Retina (tissue), 1 donor: ENCODE measurements at regions not wholly inside any gene's neighbourhood (a gene's known extent, or its start where the extent isn't known, plus 50 kb on each side); places are given as distances from the start of the nearest gene placed in this dataset.
"Not testable (repeated sequence)": the region's sequence is repeated elsewhere in the genome, so short reads cannot be mapped to it uniquely, and the experiment has no call there.

Source experiments
- DNase-seq: peaks from one replicate; pipeline ENCODE4 v3.0.0-alpha.2; 2016

DNA sequence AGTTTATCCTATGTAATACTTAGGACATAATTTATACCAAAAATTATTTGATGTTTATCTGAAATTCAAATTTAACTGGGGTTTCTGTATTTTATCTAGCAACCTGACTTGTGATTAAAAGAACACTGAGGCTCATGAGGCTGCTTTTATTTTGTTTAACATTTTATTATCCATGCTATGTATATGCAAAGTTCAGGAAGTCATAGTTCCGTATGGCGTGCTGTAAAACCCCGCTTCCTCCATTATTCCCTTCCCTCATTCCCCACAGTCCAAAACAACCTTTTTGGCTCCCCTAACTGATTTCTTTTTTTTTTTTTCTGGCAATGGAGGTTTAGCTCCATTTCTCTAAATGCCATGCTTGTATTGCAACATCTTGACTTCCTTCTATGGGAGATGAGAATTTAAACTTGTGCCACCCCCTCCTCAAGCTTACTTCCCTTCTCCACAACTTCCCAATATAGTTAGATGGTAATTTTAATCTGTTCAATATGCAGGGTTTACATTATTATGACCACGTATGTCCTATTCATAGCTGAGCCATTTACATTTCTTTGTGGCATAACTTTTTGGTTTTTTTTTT lies 138.0 kb upstream of the DNAH14 start:
- DNase-seq: no peak

DNA sequence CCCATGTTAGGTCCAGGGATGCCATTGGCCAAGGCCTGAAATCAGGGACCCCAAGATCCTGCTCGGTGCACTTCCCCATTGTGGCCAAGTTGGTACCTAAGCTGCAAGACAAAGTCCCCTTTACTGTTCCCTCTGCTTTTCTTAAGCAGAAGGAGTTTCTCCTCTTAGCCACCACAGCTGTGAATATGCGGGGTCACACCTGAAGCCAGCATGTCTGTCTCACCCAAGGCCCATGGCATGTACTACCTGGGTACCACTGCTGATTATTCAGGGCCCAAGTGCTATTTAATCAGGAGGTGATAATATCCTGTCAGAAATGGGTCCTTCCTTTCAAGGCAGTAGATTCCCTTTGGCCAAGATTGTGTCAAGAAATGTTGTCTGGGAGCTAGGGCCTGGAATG lies 133.9 kb upstream of the DNAH14 start:
- DNase-seq: no peak

DNA sequence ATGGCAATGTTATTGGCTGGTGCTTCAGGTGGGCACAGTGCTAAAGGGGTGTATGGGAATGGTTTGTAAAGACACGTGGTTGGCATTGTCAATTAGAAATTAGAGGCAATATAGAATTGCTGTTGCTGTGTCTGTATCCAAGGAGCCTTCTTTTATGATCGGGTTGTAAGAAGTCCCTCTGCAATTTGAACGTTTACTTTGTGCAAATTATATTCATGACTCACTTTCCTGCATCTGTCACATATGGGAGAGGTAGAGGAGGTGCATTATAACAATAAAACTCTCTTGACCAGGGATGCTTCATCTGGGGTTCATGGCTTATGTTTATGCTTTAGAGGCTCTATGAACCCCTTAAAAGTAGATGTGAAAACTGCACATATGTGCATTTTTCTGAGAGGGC lies 130.4 kb upstream of the DNAH14 start:
- DNase-seq: no peak

DNA sequence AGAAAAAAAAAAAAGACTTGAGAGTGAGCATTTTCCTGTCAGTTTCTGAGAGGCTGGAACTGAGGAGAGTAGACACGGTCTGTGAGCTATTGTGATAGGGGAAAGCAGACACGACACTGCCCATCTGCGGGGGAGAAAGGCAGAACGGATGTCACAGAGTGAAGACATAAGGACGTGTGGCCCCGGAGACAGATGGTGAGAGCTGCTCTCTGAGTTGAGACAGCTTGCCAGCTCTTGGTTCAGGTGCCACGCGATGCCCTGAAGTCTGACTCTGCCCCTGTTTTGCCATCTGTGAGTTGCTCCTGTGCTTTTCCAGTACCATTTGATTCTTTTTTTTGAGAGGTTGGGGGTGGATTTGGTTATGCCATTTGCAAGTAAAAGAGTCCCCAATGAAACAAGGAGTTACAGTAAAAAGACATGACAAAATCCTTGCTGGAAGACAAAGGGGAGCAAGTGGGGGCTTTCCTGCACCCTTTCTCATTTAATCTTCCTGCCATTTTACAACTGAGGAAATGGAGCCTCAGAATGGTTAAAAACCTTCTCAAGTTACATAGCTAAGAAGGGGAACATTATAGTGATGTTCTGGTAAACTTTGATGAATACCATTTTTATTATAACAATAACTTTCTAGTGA lies 128.9 kb upstream of the DNAH14 start:
- no peak for DNase-seq

DNA sequence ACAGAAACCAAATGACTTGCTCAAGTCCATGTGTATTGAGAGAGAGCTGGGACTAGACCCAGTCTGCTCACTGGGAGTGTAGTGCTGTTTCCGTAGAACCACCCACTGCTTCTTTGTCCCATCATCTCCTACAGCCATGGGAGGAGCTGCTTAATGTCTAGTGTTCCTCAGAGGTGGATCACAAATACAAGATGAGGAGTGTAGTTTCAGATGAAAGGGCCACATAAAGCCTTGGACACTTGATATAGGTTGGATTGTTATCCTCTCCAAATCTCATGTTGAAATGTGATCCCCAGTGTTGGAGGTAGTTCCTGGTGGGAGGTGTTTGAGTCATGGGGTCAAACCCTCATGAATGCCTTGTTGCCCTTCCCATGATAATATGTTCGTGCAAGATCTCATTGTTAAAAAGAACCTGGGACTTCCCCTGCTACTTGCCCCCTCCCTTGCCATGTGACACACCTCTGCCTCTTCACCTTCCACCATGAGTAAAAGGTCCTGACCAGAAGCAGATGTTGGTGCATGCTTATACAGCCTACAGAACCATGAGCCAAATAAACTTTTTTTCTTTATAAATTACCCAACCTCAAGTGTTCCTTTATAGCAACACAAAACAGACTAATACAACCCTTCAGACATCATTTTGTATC lies 127.5 kb upstream of the DNAH14 start:
- DNase-seq: no peak

DNA sequence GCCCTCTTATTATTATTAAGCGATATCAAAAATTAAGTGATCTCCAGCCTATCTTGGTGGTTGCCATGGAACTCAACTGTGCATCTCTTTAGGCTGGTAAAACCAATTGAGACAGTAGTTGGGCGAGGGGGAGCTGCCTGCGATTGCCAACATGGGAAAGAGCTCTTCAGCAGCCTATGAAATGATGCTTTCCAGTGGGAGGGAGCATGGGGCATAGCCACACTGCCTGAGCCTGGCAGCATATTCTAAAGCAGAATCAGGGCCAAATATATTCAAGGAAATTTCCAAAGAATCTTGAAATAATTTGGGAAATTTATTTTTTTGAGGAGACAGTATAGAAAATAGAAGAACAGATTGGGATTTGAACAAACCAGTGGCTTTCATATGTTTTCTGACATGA lies 126.9 kb upstream of the DNAH14 start:
- no peak for DNase-seq

DNA sequence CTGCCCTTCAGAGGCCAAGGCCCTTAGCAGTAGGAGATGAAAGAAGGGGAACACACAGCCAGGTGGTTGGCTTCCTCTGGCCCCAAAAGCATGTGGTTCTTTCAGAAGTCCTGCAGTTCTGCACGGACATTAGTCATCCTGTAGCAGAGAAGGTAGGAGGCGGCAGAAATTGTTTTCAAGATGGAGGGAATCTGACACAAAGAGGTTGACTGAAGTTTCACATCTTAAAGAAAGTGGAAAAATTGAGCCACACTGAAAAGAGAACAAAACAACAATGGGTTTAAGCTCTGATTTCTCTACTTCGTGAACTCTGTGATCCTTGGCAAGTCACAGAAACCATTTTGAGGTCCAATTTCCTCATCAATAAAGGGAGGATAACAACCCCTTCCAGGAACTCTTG lies 125.3 kb upstream of the DNAH14 start:
- no peak for DNase-seq

DNA sequence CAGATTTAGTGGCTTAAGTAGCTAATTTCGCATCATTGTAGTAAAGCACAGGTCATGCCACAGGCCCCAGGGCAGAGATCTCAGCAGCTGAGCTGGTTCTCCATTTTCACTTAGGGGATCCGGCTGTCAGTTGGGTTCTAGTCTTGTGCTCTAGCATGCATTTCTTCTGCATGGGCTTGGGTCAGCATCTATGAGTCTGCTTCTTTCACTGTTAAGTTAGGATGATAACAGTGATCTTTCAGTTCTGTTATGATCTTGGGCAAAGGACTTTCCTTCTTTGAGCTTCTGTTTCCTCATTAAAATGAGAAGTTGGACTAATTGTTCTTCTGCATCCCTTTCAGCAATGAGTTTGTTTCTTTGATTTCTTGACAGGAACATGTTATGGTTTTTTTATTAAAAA lies 123.6 kb upstream of the DNAH14 start:
- DNase-seq: no peak

DNA sequence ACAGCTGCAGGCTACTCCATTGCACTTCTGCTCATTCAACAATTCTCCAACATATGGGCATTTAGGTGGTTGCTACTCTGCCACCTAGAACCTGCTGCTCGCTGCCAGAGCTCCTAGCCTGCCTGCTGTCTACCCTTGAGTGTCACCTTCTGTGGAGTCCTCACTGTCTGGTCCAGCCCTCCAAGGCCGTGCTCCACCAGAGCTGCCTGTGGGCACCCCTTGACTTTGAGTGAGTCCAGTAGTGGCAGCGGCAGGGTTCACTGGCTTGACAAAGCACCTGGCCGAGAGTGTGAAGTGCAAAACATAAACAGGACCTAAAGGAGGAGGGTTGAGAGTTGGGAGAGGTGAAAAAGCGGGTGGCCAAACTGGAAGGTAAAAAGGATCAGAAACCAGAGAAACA lies 120.3 kb upstream of the DNAH14 start:
- no peak for DNase-seq

DNA sequence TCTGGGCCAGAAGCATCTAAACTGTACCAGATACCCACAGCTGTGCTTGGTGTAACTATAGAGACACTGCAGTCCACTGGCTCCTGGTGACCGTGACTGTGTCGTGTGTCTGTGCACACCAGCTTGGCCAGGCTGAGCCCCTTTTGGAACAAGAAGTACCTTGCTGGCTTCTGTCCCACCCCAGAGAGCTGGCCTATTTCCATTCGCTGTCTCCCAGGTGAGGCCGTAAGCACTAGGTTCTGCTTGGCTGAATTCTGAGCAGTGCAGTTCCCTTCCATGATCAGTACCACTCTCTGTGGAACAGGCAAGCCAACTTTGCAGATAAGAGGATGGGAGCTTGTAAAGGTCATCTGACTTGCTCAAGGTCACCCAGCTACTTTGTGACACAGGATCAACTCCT lies 119.9 kb upstream of the DNAH14 start:
- DNase-seq: no peak

DNA sequence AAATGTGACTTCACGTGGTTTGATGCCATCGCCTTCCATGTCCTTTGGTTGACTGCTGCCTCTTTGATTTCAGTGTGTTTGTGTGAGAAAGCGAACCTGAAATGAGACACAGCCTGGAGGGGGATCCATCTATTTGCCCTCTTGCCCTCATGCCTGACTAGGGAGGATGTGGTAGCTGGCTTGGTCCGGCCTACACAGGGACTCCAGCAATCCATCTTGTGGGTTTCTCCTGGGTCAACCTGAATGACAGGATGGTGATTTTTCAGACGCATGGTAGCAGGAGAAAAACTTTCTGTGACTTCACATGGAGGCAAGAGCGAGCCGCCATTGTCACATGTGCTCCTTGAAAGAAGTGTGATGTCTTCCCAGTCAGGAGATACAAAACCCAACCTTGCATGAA lies 117.9 kb upstream of the DNAH14 start:
- DNase-seq: no peak

DNA sequence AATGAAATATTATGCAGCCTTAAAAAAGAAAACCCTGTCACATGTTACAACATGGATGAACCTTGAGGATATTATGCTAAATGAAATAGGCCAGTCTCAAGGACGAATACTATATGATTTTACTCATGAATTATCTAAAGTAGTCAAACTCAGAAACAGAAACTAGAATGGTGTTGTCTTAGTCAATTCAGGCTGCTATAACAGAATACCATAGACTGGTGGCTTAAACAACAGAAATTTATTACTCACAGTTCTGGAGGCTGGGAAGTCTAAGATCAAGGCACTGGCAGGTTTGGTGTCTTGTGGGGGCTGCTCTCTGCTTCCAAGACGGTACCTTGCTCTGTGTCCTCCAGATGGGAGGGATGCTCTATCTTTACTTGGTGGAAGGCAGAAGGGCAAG lies 113.8 kb upstream of the DNAH14 start:
- DNase-seq: no peak

DNA sequence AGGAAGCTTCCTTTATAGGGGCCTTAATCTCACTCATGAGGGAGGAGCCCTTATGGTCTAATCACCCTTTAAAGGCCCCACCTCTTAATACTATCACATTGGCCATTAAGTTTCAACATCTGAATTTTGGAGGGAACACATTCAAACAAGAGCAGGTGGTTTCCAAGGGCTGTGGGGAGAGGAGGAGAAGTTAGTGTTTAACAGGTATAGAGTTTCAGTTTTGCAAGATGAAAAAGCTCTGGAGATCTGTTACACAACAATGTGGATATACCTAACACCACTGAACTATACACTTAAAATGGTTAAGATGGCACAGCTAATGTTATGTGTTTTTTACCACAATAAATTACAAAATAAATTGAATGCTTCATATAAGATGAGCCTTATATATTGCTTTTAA lies 113.4 kb upstream of the DNAH14 start:
- DNase-seq: no peak

DNA sequence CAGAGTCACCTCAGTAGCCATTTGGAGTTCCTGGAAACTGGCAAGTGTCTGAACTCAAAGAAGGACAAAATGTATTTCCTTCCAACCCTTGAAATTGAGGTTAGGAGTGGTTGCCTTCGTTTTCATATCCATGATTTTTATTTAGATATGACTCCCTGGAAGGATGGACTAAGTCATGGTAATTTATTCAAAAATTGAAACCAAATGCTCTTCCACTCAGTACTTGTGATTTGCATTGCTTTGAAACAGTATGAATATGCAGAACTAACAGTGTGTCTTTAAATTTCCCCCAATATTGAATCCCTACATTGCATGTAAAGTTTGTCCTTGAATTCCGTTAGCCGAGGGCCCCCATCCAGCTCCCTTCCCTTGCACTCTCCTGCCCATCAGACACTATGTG lies 112.1 kb upstream of the DNAH14 start:
- no peak for DNase-seq

DNA sequence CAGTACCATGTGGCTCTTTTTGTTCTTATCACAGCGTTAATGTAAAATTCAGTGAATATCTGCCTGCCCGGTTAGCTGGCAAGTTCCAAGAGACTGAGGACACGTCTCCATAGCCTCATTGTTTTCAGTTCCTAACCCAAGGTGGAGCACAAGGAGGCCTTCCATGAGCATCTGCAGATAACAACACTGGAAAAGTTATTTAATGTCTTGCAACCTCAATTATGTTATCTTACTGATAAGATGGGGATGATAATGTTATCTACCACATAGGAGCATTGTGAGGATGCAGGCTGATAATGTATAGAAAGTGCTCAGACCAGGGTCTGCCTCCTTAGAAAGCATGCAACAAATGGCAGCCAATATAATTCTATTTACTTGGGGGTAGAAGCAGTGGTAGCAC lies 109.6 kb upstream of the DNAH14 start:
- no peak for DNase-seq

DNA sequence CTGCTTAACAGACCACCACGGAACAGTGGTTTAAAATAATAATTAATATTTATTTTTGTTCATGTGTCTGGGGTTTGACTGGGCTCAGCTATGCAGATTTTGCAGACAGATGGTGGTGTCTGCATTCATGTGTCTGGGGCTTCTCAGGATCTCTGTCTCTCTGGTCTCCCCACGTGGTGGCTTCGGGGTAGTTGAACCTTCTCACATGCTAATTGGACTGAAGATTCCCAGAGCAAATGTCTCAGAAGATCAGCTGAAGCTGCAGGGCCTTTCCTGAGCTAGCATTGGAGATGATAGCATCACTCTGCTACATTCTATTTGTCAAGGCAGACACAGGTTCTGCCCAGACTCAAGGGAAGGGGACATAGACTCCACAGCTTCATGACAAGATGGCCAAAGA lies 109.1 kb upstream of the DNAH14 start:
- DNase-seq: no peak

DNA sequence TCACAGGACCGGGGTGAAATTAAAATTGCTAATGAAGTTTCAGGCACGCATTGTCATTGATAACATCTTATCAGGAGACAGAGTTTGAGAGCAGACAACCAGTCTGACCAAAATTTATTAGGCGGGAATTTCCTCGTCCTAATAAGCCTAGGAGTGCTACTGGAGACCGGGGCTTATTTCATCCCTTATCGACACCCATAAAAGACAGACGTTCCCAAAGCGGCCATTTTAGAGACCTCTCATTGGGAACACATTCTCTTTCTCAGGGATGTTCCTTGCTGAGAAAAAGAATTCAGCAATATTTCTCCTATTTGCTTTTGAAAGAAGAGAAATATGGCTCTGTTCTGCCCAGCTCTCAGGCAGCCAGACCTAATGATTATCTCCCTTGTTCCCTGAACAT lies 107.7 kb upstream of the DNAH14 start:
- DNase-seq: not testable (repeated sequence)

DNA sequence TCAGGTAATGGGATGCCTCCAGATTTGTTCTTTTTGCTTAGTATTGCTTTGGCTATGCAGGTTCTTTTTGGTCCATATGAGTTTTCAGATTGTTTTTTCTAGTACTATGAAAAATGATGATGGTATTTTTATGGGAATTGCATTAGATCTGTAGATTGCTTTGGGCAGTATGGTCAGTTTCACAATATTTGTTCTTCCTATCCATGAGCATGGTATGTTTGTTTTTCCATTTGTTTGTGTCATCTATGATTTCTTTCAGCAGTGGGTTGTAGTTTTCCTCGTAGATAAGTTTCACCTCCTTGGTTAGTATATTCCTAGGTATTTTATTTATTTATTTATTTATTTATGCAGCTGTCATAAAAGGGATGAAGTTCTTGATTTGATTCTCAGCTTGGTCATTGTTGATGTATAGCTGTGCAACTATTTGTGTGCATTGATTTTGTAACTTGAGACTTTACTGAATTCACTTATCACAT lies 103.9 kb upstream of the DNAH14 start:
- DNase-seq: no peak

DNA sequence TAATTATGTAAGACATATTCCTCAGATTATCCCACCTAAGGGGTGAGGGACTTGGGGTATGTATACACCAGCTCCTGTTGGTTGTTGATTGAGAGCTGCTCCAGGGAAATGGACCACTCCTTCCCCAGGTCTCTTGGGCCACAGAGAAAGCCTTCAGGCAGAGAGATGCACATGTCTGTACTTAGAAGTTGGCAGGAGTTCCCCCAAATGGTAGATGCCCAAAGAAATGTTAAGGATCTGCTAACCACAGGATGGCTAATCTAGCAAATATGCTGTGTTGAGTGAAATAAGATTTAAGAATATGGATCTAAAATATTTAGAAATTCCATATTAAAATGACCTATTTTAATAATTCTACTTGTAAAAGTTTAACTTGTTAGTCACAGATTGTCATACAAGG lies 100.8 kb upstream of the DNAH14 start:
- DNase-seq: no peak

DNA sequence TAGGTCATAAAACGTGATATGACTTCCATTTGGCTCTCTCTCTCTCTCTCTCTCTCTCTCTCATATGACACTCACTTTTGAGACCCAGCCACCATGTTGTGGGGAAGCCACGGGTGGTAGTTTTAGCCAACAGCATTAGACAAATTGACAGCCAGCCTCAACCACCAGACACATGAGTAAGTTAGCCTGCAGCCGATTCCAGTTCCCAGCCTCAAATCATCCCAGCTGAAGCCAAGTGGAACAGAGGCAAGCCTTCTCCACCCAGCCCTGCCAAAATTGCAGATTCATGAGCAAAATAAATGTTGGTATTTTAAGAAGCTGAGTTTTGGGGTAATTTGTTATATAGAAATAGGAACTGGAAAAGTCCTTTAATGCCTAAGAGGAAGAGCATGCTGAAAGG lies 98.0 kb upstream of the DNAH14 start:
- DNase-seq: no peak

DNA sequence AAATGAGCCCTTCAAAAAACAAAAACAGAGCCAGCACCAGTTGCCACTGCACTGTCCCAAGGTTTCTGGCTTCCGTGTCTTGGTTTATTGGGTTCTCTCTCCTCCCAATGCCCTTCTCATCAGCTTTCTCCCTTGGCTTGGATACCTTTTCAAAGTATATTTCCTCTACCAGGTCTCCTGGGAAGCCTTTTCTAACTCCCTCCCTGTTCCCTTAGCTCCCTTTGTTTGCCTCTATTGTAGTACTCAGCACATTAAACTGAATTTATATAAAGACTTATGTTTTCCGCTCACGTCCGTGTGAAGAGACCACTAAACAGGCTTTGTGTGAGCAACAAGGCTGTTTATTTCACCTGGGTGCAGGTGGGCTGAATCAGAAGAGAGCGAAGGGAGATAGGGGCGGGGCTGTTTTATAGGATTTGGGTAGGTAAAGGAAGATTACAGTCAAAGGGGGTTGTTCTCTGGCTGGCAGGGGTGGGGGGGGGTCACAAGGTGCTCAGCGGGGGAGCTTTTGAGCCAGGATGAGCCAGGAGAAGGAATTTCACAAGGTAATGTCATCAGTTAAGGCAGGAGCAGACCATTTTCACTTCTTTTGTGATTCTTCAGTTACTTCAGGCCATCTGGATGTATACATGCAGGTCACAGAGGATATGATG lies 89.7 kb upstream of the DNAH14 start:
- DNase-seq: not testable (repeated sequence)

DNA sequence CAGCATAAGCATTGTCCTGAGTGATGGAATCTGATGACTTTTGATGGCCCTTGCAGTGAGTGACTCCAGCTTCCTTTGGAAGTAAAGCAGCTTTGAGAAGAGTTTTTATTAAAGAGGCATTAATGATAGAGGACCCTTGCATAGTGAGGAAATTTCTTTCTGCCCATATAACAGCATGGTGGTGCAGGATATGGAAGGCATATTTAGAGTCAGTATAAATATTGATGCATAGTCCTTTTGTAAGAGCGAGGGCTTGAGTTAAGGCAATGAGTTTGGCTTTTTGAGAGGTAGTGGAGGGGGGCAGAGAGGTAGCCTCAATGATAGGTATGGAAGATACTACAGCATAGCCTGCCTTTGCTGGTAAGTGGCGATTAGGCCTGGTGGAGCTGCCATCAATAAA lies 87.7 kb upstream of the DNAH14 start:
- not testable (repeated sequence) for DNase-seq

DNA sequence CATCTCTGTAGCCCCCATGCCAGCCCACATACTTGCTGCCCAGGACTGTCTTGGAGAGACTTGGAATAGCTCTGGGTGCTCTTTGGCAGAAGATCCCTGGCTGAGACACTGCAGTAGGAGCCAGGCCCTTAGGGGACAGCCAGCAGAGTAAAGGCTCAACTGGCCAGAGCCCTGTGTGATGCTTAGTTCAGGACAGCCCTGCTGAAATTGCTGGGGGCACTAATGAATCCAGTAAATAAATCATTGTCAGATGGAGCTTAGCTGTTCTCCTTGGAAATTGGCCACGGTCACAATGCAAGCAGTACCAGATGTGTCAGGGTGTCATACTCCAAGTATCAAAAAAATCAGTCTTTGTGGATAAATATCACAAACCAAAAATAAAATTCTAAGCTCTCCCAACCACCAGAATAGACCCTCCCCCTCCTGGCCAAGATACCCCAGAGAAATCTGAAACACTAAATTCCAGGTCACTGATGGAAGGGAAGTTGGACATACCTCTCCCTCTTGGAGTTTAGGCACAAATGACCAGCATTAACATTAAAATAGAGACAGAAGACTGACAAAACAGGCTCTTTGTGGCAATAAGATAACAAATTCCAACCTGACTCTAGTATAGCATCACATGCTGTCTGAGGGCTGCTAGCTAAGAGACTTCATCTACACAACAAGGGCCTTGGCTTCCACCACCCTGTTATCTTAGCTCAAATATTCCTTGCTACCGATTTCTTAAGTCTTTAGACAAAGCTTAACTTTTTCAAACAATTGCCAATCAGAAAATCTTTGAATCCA lies 83.2 kb upstream of the DNAH14 start:
- no peak for DNase-seq
